ENCODE measurements at regions not wholly inside any gene's neighbourhood (a gene's known extent, or its start where the extent isn't known, plus 50 kb on each side); places are given as distances from the start of the nearest gene placed in this dataset.

GRCh38 chr4:151567056-151567455, 158.1 kb downstream of the FHIP1A start (continued):
- 0 out of 2 replicates have a peak, but pooled peaks have one; percentile 55 for TF ChIP-seq MEF2A (IDR thresholded peaks at IDR 0.05; ENCODE audit: insufficient read depth, low read depth, low read length)
- no peak for TF ChIP-seq MYC (IDR thresholded peaks at IDR 0.05; ENCODE audit: insufficient read depth, insufficient read length, insufficient replicate concordance, low read length, severe bottlenecking)
- no peak for TF ChIP-seq TAF1 (IDR thresholded peaks at IDR 0.05; ENCODE audit: borderline replicate concordance, low read depth, low read length)
- TF ChIP-seq CBFB (IDR thresholded peaks at IDR 0.05; ENCODE audit: low read depth) = no peak
- TF ChIP-seq NR2C2 (IDR thresholded peaks at IDR 0.05; ENCODE audit: borderline replicate concordance, control insufficient read depth, insufficient read length, low read depth) = no peak
- peak; percentile 60 for TF ChIP-seq MEF2B (IDR thresholded peaks at IDR 0.05; ENCODE audit: partially characterized antibody, poor library complexity, severe bottlenecking)
- TF ChIP-seq HDAC2 (IDR thresholded peaks at IDR 0.05) = no peak
- TF ChIP-seq TCF7 (IDR thresholded peaks at IDR 0.05; ENCODE audit: borderline replicate concordance) = no peak
- TF ChIP-seq SMAD5 (IDR thresholded peaks at IDR 0.05; ENCODE audit: low read depth) = no peak
- no peak for TF ChIP-seq SRF (IDR thresholded peaks at IDR 0.05; ENCODE audit: low read depth in 2 of 2, low read length in 2 of 2)
- no peak for TF ChIP-seq EZH2 (IDR thresholded peaks at IDR 0.05; ENCODE audit: borderline replicate concordance, control insufficient read depth, low read depth, low read length)
- TF ChIP-seq CBX5 (IDR thresholded peaks at IDR 0.05; ENCODE audit: low read depth) = no peak
- TF ChIP-seq RUNX3 (IDR thresholded peaks at IDR 0.05; ENCODE audit: low read length) = peak; percentile 75
- TF ChIP-seq BACH1 (IDR thresholded peaks at IDR 0.05; ENCODE audit: borderline replicate concordance) = peak; percentile 30; the same call in 1 of the 2 replicates
- TF ChIP-seq RB1 (IDR thresholded peaks at IDR 0.05; ENCODE audit: borderline replicate concordance) = no peak
- TF ChIP-seq ZBTB33 (IDR thresholded peaks at IDR 0.05) = no peak
- TF ChIP-seq TCF3 (IDR thresholded peaks at IDR 0.05; ENCODE audit: borderline replicate concordance, insufficient read depth, low read depth, low read length) = no peak
- peak in 1 of 2 experiments; percentile 58; a peak in 1 of 4 replicates for TF ChIP-seq EP300 (IDR thresholded peaks at IDR 0.05; ENCODE audit: borderline replicate concordance in 1 of 2, control insufficient read depth in 1 of 2, low read depth in 2 of 2, low read length in 2 of 2)
- peak; percentile 57 for TF ChIP-seq DPF2 (IDR thresholded peaks at IDR 0.05)
- no peak for TF ChIP-seq NRF1 (conservative IDR thresholded peaks at IDR 0.05; ENCODE audit: low read depth, low read length)
- TF ChIP-seq STAT3 (IDR thresholded peaks at IDR 0.05; ENCODE audit: low read depth, low read length) = no peak
- TF ChIP-seq RELA (IDR thresholded peaks at IDR 0.05; ENCODE audit: borderline replicate concordance, partially characterized antibody) = no peak
- TF ChIP-seq TBL1XR1 (IDR thresholded peaks at IDR 0.05; ENCODE audit: low read depth, low read length) = no peak
- no peak for TF ChIP-seq ESRRA (IDR thresholded peaks at IDR 0.05; ENCODE audit: low read length)
- TF ChIP-seq NFYB (IDR thresholded peaks at IDR 0.05; ENCODE audit: insufficient read depth, low read depth, low read length) = no peak
- TF ChIP-seq ZNF217 (IDR thresholded peaks at IDR 0.05) = 0 out of 2 replicates have a peak, but pooled peaks have one; percentile 40
- no peak for TF ChIP-seq SIX5 (IDR thresholded peaks at IDR 0.05; ENCODE audit: low read depth, low read length, severe bottlenecking)
- TF ChIP-seq STAT1 (conservative IDR thresholded peaks at IDR 0.05) = no peak
- 0 out of 2 replicates have a peak, but pooled peaks have one; percentile 72 for TF ChIP-seq RCOR1 (conservative IDR thresholded peaks at IDR 0.05; ENCODE audit: low read depth, low read length)
- TF ChIP-seq ETV6 (conservative IDR thresholded peaks at IDR 0.05 in 1 of 2, IDR thresholded peaks at IDR 0.05 in 1 of 2; ENCODE audit: borderline replicate concordance in 1 of 2, low read depth in 1 of 2) = peak in 1 of 2 experiments; percentile 39; a peak in 1 of 4 replicates
